ENCODE measurements at regions not wholly inside any gene's neighbourhood (a gene's known extent, or its start where the extent isn't known, plus 50 kb on each side); places are given as distances from the start of the nearest gene placed in this dataset.

DNA sequence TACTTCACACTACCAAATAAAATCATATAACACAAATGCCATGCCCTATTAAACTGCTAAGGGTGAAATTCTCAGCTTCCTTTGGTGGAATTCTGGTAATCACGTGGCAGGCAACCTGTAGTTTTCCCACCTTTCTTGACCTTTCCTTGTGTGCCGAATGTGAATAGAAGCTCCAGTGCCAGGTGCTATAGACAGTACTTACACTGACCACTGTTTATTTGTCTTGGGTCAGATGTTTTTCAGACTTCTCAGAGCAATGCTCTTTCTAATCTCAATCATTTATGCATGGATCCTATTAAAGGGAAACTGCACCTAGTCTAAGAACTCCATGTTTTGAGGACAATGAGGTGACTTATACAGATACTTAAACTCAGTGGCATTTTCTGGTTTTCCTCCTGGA is 296.8 kb upstream of the DIAPH2 start:
- TF ChIP-seq, protein P1, sequence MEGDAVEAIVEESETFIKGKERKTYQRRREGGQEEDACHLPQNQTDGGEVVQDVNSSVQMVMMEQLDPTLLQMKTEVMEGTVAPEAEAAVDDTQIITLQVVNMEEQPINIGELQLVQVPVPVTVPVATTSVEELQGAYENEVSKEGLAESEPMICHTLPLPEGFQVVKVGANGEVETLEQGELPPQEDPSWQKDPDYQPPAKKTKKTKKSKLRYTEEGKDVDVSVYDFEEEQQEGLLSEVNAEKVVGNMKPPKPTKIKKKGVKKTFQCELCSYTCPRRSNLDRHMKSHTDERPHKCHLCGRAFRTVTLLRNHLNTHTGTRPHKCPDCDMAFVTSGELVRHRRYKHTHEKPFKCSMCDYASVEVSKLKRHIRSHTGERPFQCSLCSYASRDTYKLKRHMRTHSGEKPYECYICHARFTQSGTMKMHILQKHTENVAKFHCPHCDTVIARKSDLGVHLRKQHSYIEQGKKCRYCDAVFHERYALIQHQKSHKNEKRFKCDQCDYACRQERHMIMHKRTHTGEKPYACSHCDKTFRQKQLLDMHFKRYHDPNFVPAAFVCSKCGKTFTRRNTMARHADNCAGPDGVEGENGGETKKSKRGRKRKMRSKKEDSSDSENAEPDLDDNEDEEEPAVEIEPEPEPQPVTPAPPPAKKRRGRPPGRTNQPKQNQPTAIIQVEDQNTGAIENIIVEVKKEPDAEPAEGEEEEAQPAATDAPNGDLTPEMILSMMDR (conservative IDR thresholded peaks at IDR 0.05; ENCODE audit: low read depth, low read length): no peak
- TF ChIP-seq EZH2 (IDR thresholded peaks at IDR 0.05; ENCODE audit: borderline replicate concordance, low read depth, low read length, poor library complexity, severe bottlenecking): no peak

Data from A673 (cell line).